ENCODE measurements at regions not wholly inside any gene's neighbourhood (a gene's known extent, or its start where the extent isn't known, plus 50 kb on each side); places are given as distances from the start of the nearest gene placed in this dataset.

- TF ChIP-seq, protein P1, sequence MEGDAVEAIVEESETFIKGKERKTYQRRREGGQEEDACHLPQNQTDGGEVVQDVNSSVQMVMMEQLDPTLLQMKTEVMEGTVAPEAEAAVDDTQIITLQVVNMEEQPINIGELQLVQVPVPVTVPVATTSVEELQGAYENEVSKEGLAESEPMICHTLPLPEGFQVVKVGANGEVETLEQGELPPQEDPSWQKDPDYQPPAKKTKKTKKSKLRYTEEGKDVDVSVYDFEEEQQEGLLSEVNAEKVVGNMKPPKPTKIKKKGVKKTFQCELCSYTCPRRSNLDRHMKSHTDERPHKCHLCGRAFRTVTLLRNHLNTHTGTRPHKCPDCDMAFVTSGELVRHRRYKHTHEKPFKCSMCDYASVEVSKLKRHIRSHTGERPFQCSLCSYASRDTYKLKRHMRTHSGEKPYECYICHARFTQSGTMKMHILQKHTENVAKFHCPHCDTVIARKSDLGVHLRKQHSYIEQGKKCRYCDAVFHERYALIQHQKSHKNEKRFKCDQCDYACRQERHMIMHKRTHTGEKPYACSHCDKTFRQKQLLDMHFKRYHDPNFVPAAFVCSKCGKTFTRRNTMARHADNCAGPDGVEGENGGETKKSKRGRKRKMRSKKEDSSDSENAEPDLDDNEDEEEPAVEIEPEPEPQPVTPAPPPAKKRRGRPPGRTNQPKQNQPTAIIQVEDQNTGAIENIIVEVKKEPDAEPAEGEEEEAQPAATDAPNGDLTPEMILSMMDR (IDR thresholded peaks at IDR 0.05) = no peak
- TF ChIP-seq POLR2A (IDR thresholded peaks at IDR 0.05; ENCODE audit: low read depth) (no peak), POLR2AphosphoS5 (IDR thresholded peaks at IDR 0.05) (no peak), EP300 (IDR thresholded peaks at IDR 0.05) (no peak)
Measured at GRCh38 chr2:139969323-139969722, 1189.1 kb upstream of the NXPH2 start.

Measured in esophagus muscularis mucosa (tissue), 4 donors.